ENCODE measurements at regions not wholly inside any gene's neighbourhood (a gene's known extent, or its start where the extent isn't known, plus 50 kb on each side); places are given as distances from the start of the nearest gene placed in this dataset.

DNA sequence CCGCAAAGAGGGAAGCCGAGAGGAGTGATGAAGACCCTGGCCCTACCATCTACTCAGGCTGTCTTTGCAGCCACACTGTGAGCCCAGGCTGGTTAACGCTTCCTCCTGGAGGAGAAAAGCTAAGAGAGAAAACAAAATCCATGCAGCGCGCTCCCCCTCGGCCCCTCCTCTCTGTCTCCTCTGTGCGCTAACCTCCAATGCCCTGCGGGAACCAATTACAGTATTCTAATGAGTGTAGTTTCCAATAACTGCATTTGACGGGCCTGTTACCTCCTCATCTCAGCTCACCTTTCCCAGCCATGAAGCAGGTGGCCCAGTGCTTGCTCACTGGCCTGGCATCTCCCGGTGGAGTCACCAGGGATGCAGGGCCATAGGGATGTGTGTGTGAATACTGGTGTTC lies 565.5 kb downstream of the EBF1 start:
- Histone ChIP-seq H3K36me3 (ENCODE audit: insufficient read depth, low read length) (no peaks in the 10 kb centered on the region), H3K4me1 (ENCODE audit: low read length) (no peaks in the 10 kb centered on the region), H3K9ac (ENCODE audit: low read length) (no peak overlapping the region), H3K4me3 (ENCODE audit: low read length) (no peak overlapping the region), H2AFZ (ENCODE audit: low read length) (no peak overlapping the region), H3K27me3 (ENCODE audit: low read length) (no peaks in the 10 kb centered on the region), H3K79me2 (ENCODE audit: low read length) (no peaks in the 10 kb centered on the region), H4K20me1 (ENCODE audit: insufficient read depth, low read depth, low read length) (no peaks in the 10 kb centered on the region), H3K27ac (ENCODE audit: low read length) (no peak overlapping the region), H3K9me2 (replicated peaks; ENCODE audit: insufficient read depth, low read length) (no peaks in the 10 kb centered on the region), H3K4me2 (ENCODE audit: low read depth, low read length, poor library complexity, severe bottlenecking) (no peak overlapping the region), H3K9me3 (ENCODE audit: low read length) (no peaks in the 10 kb centered on the region)
- no peak for DNase-seq

DNA sequence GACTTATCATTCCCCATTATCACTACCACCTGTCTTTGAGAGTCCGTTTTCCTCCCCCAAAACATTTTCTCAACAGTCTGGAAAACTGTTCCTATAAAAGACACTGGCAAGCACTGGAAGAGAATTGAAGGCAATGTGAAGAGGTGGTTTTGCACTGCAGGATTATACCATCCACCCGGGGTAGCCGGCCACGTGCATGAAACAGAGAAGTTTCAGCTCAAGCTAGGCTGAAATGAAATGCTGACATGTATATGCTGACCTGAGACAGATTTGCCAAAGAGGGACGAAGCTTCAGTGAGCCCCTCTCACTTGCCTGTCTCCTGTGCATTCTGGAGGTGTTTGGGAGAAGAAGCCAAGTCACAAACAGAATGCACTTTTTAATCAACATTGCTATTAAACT lies 567.0 kb downstream of the EBF1 start:
- Histone ChIP-seq H3K9me2 (replicated peaks; ENCODE audit: insufficient read depth, low read length) (no peaks in the 10 kb centered on the region), H2AFZ (ENCODE audit: low read length) (no peak overlapping the region), H3K4me2 (ENCODE audit: low read depth, low read length, poor library complexity, severe bottlenecking) (no peak overlapping the region), H3K79me2 (ENCODE audit: low read length) (no peaks in the 10 kb centered on the region), H4K20me1 (ENCODE audit: insufficient read depth, low read depth, low read length) (no peaks in the 10 kb centered on the region), H3K27me3 (ENCODE audit: low read length) (no peaks in the 10 kb centered on the region), H3K4me1 (ENCODE audit: low read length) (no peaks in the 10 kb centered on the region), H3K4me3 (ENCODE audit: low read length) (no peak overlapping the region), H3K36me3 (ENCODE audit: insufficient read depth, low read length) (no peaks in the 10 kb centered on the region), H3K9me3 (ENCODE audit: low read length) (no peaks in the 10 kb centered on the region), H3K27ac (ENCODE audit: low read length) (no peak overlapping the region), H3K9ac (ENCODE audit: low read length) (no peak overlapping the region)
- DNase-seq, result no peak

DNA sequence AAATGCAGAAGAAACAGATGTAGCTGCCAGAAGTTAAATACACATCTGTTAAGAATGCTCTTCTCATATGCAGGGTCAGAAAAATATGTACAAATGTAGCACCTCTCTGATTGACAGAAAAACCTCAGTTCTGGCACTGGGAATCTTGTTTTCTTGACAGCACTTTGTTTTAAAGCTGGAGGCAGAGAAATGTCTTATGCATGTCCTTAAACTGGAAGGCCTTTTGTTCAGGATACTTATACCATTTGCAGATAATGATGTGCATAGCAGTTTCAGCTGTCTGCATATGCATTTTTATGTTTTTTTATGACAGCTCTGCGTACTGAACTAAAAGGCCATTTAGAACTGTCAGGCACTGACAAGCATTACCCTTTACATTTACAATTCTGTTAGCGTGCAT lies 567.9 kb downstream of the EBF1 start:
- H3K79me2 ChIP-seq (ENCODE audit: low read length), result no peaks in the 10 kb centered on the region
- H3K4me3 ChIP-seq (ENCODE audit: low read length), result no peak overlapping the region
- no peaks in the 10 kb centered on the region for H4K20me1 ChIP-seq (ENCODE audit: insufficient read depth, low read depth, low read length)
- H3K9ac ChIP-seq (ENCODE audit: low read length), result no peak overlapping the region
- H2AFZ ChIP-seq (ENCODE audit: low read length), result no peak overlapping the region
- H3K27ac ChIP-seq (ENCODE audit: low read length), result no peak overlapping the region
- no peak for DNase-seq
- H3K4me1 ChIP-seq (ENCODE audit: low read length), result no peaks in the 10 kb centered on the region
- H3K36me3 ChIP-seq (ENCODE audit: insufficient read depth, low read length), result no peaks in the 10 kb centered on the region
- H3K27me3 ChIP-seq (ENCODE audit: low read length), result no peaks in the 10 kb centered on the region
- no peak overlapping the region for H3K4me2 ChIP-seq (ENCODE audit: low read depth, low read length, poor library complexity, severe bottlenecking)
- H3K9me3 ChIP-seq (ENCODE audit: low read length), result no peaks in the 10 kb centered on the region
- no peaks in the 10 kb centered on the region for H3K9me2 ChIP-seq (replicated peaks; ENCODE audit: insufficient read depth, low read length)

DNA sequence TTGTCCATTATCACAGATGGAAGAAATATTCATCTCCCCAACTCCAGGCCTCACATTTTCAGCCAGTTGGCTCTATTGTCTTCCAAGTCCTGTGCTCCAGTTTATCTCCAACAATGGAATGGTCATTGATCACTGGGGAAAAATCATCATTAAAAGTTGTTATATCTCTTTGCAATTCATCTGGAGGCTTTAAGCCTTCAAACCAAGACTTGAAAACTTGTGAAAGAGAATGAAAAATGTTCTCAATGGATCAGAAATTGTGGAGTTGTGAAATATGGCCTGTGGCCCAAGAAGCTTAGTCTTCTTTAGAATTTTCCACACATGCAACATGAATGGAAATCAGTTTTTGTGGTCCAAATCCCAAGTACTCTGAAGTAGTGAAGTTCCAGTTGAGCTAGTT lies 569.6 kb downstream of the EBF1 start:
- Histone ChIP-seq H3K9me3 (ENCODE audit: low read length) (no peaks in the 10 kb centered on the region), H3K36me3 (ENCODE audit: insufficient read depth, low read length) (no peaks in the 10 kb centered on the region), H3K27me3 (ENCODE audit: low read length) (0 out of 2 replicates have a peak, but pooled peaks cover 2% of the 10 kb centered on the region), H3K79me2 (ENCODE audit: low read length) (no peaks in the 10 kb centered on the region), H3K27ac (ENCODE audit: low read length) (no peak overlapping the region), H2AFZ (ENCODE audit: low read length) (no peak overlapping the region), H3K4me1 (ENCODE audit: low read length) (no peaks in the 10 kb centered on the region), H3K9me2 (replicated peaks; ENCODE audit: insufficient read depth, low read length) (no peaks in the 10 kb centered on the region), H3K4me3 (ENCODE audit: low read length) (no peak overlapping the region), H3K4me2 (ENCODE audit: low read depth, low read length, poor library complexity, severe bottlenecking) (no peak overlapping the region), H4K20me1 (ENCODE audit: insufficient read depth, low read depth, low read length) (no peaks in the 10 kb centered on the region), H3K9ac (ENCODE audit: low read length) (no peak overlapping the region)
- DNase-seq, result no peak

GRCh38 chr5:158529454-158529853 lies 570.3 kb downstream of the EBF1 start:
- Histone ChIP-seq H2AFZ (ENCODE audit: low read length) (no peak overlapping the region), H3K4me3 (ENCODE audit: low read length) (no peak overlapping the region), H3K9me3 (ENCODE audit: low read length) (no peaks in the 10 kb centered on the region), H3K36me3 (ENCODE audit: insufficient read depth, low read length) (no peaks in the 10 kb centered on the region), H3K79me2 (ENCODE audit: low read length) (no peaks in the 10 kb centered on the region), H3K9me2 (replicated peaks; ENCODE audit: insufficient read depth, low read length) (no peaks in the 10 kb centered on the region), H3K27ac (ENCODE audit: low read length) (no peak overlapping the region), H3K9ac (ENCODE audit: low read length) (no peak overlapping the region), H3K4me2 (ENCODE audit: low read depth, low read length, poor library complexity, severe bottlenecking) (no peak overlapping the region), H4K20me1 (ENCODE audit: insufficient read depth, low read depth, low read length) (no peaks in the 10 kb centered on the region), H3K27me3 (ENCODE audit: low read length) (0 out of 2 replicates have a peak, but pooled peaks cover 2% of the 10 kb centered on the region), H3K4me1 (ENCODE audit: low read length) (no peaks in the 10 kb centered on the region)
- peak; percentile 45 for DNase-seq

DNA sequence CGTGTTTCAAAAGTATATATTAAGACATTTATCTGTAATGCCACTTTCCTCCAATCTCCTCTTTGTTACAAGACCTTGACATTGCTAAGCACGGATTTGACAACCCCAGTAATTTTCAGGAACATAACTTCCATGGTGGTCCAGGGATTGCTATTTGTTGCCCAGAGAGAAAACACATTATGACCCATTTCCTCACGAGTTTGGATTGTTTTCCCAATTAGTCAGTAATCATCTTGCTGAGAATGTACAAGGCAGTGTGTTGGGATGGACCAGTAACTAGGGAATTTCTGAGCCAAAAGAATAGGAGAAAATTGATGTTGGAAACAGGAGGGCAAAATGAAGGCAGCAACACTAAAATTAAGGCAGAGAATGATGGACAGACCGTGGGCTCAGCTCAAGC lies 574.1 kb downstream of the EBF1 start:
- Histone ChIP-seq H3K4me2 (ENCODE audit: low read depth, low read length, poor library complexity, severe bottlenecking) (no peak overlapping the region), H3K4me1 (ENCODE audit: low read length) (no peaks in the 10 kb centered on the region), H3K27ac (ENCODE audit: low read length) (no peak overlapping the region), H3K9me3 (ENCODE audit: low read length) (no peaks in the 10 kb centered on the region), H3K9me2 (replicated peaks; ENCODE audit: insufficient read depth, low read length) (no peaks in the 10 kb centered on the region), H3K9ac (ENCODE audit: low read length) (no peak overlapping the region), H2AFZ (ENCODE audit: low read length) (no peak overlapping the region), H3K79me2 (ENCODE audit: low read length) (no peaks in the 10 kb centered on the region), H3K4me3 (ENCODE audit: low read length) (no peak overlapping the region), H3K36me3 (ENCODE audit: insufficient read depth, low read length) (no peaks in the 10 kb centered on the region), H3K27me3 (ENCODE audit: low read length) (0 out of 2 replicates have a peak, but pooled peaks cover 2% of the 10 kb centered on the region), H4K20me1 (ENCODE audit: insufficient read depth, low read depth, low read length) (no peaks in the 10 kb centered on the region)
- DNase-seq, result no peak

- Histone ChIP-seq H3K27ac (ENCODE audit: low read length) (no peak overlapping the region), H3K4me1 (ENCODE audit: low read length) (no peaks in the 10 kb centered on the region), H4K20me1 (ENCODE audit: insufficient read depth, low read depth, low read length) (no peaks in the 10 kb centered on the region), H3K4me3 (ENCODE audit: low read length) (no peak overlapping the region), H2AFZ (ENCODE audit: low read length) (no peak overlapping the region), H3K9ac (ENCODE audit: low read length) (no peak overlapping the region), H3K27me3 (ENCODE audit: low read length) (0 out of 2 replicates have a peak, but pooled peaks cover 2% of the 10 kb centered on the region), H3K4me2 (ENCODE audit: low read depth, low read length, poor library complexity, severe bottlenecking) (no peak overlapping the region), H3K36me3 (ENCODE audit: insufficient read depth, low read length) (no peaks in the 10 kb centered on the region), H3K79me2 (ENCODE audit: low read length) (no peaks in the 10 kb centered on the region), H3K9me2 (replicated peaks; ENCODE audit: insufficient read depth, low read length) (no peaks in the 10 kb centered on the region), H3K9me3 (ENCODE audit: low read length) (no peaks in the 10 kb centered on the region)
- no peak for DNase-seq
These were observed 575.6 kb downstream of the EBF1 start for GRCh38 chr5:158524070-158524469.

- no peak for DNase-seq
- no peak overlapping the region for H3K27ac ChIP-seq (ENCODE audit: low read length)
- H4K20me1 ChIP-seq (ENCODE audit: insufficient read depth, low read depth, low read length), result no peaks in the 10 kb centered on the region
- H3K4me3 ChIP-seq (ENCODE audit: low read length), result no peak overlapping the region
- H3K27me3 ChIP-seq (ENCODE audit: low read length), result 0 out of 2 replicates have a peak, but pooled peaks cover 2% of the 10 kb centered on the region
- no peaks in the 10 kb centered on the region for H3K9me3 ChIP-seq (ENCODE audit: low read length)
- no peak overlapping the region for H2AFZ ChIP-seq (ENCODE audit: low read length)
- H3K79me2 ChIP-seq (ENCODE audit: low read length), result no peaks in the 10 kb centered on the region
- no peaks in the 10 kb centered on the region for H3K4me1 ChIP-seq (ENCODE audit: low read length)
- H3K9me2 ChIP-seq (replicated peaks; ENCODE audit: insufficient read depth, low read length), result no peaks in the 10 kb centered on the region
- H3K9ac ChIP-seq (ENCODE audit: low read length), result no peak overlapping the region
- no peak overlapping the region for H3K4me2 ChIP-seq (ENCODE audit: low read depth, low read length, poor library complexity, severe bottlenecking)
- H3K36me3 ChIP-seq (ENCODE audit: insufficient read depth, low read length), result no peaks in the 10 kb centered on the region
These were observed 576.9 kb downstream of the EBF1 start for GRCh38 chr5:158522776-158523175.

DNA sequence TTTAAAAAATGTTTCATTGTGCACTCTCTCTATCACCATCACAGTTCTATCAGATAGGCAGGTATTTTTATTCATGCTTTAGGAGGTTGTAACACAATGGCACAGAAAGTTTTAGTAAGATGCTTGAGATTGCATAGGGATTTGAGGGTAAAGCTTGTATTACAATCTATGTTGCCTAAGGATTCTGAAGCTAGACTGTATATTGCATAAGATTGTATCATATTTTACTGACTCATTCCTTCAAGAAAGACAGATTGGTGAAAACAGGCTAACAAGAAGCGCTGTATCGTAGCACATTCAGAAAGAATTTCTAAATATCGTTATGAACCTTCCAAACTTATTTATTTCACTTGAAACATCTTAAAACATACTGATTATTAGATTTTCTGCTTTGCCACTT lies 577.7 kb downstream of the EBF1 start:
- H2AFZ ChIP-seq (ENCODE audit: low read length), result no peak overlapping the region
- H4K20me1 ChIP-seq (ENCODE audit: insufficient read depth, low read depth, low read length), result no peaks in the 10 kb centered on the region

More for the DNA sequence above, 577.7 kb downstream of the EBF1 start:
- Histone ChIP-seq H3K9ac (ENCODE audit: low read length) (no peak overlapping the region), H3K9me2 (replicated peaks; ENCODE audit: insufficient read depth, low read length) (no peaks in the 10 kb centered on the region), H3K9me3 (ENCODE audit: low read length) (no peaks in the 10 kb centered on the region), H3K27ac (ENCODE audit: low read length) (no peak overlapping the region), H3K27me3 (ENCODE audit: low read length) (0 out of 2 replicates have a peak, but pooled peaks cover 2% of the 10 kb centered on the region), H3K4me2 (ENCODE audit: low read depth, low read length, poor library complexity, severe bottlenecking) (no peak overlapping the region), H3K4me1 (ENCODE audit: low read length) (no peaks in the 10 kb centered on the region), H3K79me2 (ENCODE audit: low read length) (no peaks in the 10 kb centered on the region), H3K36me3 (ENCODE audit: insufficient read depth, low read length) (no peaks in the 10 kb centered on the region), H3K4me3 (ENCODE audit: low read length) (no peak overlapping the region)
- DNase-seq, result no peak
